ENCODE measurements at regions not wholly inside any gene's neighbourhood (a gene's known extent, or its start where the extent isn't known, plus 50 kb on each side); places are given as distances from the start of the nearest gene placed in this dataset.

- no peak for DNase-seq
Measured at GRCh38 chr3:139286241-139286640, 57.6 kb upstream of the MRPS22 start.

- DNase-seq, result no peak
Measured at GRCh38 chr3:139286825-139287224, 57.0 kb upstream of the MRPS22 start.

GRCh38 chr3:139287557-139287956 is 56.3 kb upstream of the MRPS22 start:
- DNase-seq, result no peak

- no peak for DNase-seq
Measured at GRCh38 chr3:139288266-139288821, 55.5 kb upstream of the MRPS22 start.

GRCh38 chr3:139289860-139290524 is 53.8 kb upstream of the MRPS22 start:
- no peak for DNase-seq

GRCh38 chr3:139291276-139292051 is 52.4 kb upstream of the MRPS22 start:
- no peak for DNase-seq

GRCh38 chr3:139292192-139292591 is 51.6 kb upstream of the MRPS22 start:
- no peak for DNase-seq

- DNase-seq, result no peak
Measured at GRCh38 chr3:139292711-139293664, 50.8 kb upstream of the MRPS22 start.

GRCh38 chr3:139293665-139294023 is 50.2 kb upstream of the MRPS22 start:
- no peak for DNase-seq

Measured in stimulated activated CD4-positive, alpha-beta T cell treated with anti-CD3 and anti-CD28 coated beads, Interleukin-12 subunit alpha, Interleukin-12 subunit beta, amount 100 ng/mL, for 4 hours (primary cell).